ENCODE measurements at regions not wholly inside any gene's neighbourhood (a gene's known extent, or its start where the extent isn't known, plus 50 kb on each side); places are given as distances from the start of the nearest gene placed in this dataset.

GRCh38 chr17:70654706-70655105 lies 485.4 kb downstream of the KCNJ2 start:
- no peak for DNase-seq (ENCODE audit: low spot score in 2 of 2)
- no peak overlapping the region for H3K4me3 Mint-ChIP-seq
- no peaks in the 10 kb centered on the region for H3K4me1 Mint-ChIP-seq
- peaks cover 2% of the 10 kb centered on the region for H3K9me3 Mint-ChIP-seq
- H3K27ac Mint-ChIP-seq: no peak overlapping the region
- H3K36me3 Mint-ChIP-seq: no peaks in the 10 kb centered on the region
- H3K27me3 Mint-ChIP-seq: no peaks in the 10 kb centered on the region
- ATAC-seq (ENCODE audit: low read depth): no peak

GRCh38 chr17:70655176-70655958 lies 486.0 kb downstream of the KCNJ2 start:
- no peak for DNase-seq (ENCODE audit: low spot score in 2 of 2)
- ATAC-seq (ENCODE audit: low read depth): no peak
- no peaks in the 10 kb centered on the region for H3K36me3 Mint-ChIP-seq
- no peaks in the 10 kb centered on the region for H3K4me1 Mint-ChIP-seq
- H3K9me3 Mint-ChIP-seq: peaks cover 3% of the 10 kb centered on the region
- no peak overlapping the region for H3K4me3 Mint-ChIP-seq
- H3K27ac Mint-ChIP-seq: no peak overlapping the region
- H3K27me3 Mint-ChIP-seq: no peaks in the 10 kb centered on the region

DNA sequence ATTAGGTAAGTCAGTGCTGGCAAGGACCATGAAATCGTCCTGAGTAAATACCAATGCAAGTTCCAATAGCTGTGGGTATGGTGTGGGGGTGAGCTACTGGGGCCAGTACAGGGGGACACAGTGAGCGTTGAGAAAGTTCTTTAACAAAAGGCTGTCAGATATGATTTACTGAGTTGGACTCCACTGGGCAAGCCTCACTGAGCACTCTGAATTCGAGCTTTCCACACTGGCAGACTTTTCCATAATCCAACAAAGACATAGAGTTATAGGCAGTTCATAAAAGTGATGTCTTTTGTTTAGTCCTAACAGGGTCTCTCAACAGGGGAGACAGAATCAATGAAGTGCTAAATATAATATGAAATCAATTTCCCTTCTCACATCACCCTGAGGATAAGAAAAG lies 489.0 kb downstream of the KCNJ2 start:
- H3K9me3 Mint-ChIP-seq: peaks cover 3% of the 10 kb centered on the region
- no peaks in the 10 kb centered on the region for H3K27me3 Mint-ChIP-seq
- no peak overlapping the region for H3K4me3 Mint-ChIP-seq
- no peaks in the 10 kb centered on the region for H3K4me1 Mint-ChIP-seq
- ATAC-seq (ENCODE audit: low read depth): no peak
- DNase-seq (ENCODE audit: low spot score in 2 of 2): no peak
- H3K27ac Mint-ChIP-seq: no peak overlapping the region
- no peaks in the 10 kb centered on the region for H3K36me3 Mint-ChIP-seq

GRCh38 chr17:70658840-70659239 lies 489.5 kb downstream of the KCNJ2 start:
- Mint-ChIP-seq H3K27me3 (no peaks in the 10 kb centered on the region), H3K27ac (no peak overlapping the region), H3K36me3 (no peaks in the 10 kb centered on the region), H3K9me3 (peaks cover 3% of the 10 kb centered on the region), H3K4me1 (no peaks in the 10 kb centered on the region), H3K4me3 (no peak overlapping the region)
- DNase-seq (ENCODE audit: low spot score in 2 of 2) (no peak), ATAC-seq (ENCODE audit: low read depth) (no peak)

GRCh38 chr17:70661342-70662222 lies 492.2 kb downstream of the KCNJ2 start:
- H3K4me1 Mint-ChIP-seq: no peaks in the 10 kb centered on the region
- ATAC-seq (ENCODE audit: low read depth) (no peak), DNase-seq (ENCODE audit: low spot score in 2 of 2) (no peak)
- no peak overlapping the region for H3K27ac Mint-ChIP-seq
- peaks cover 6% of the 10 kb centered on the region for H3K9me3 Mint-ChIP-seq
- H3K4me3 Mint-ChIP-seq: no peak overlapping the region
- no peaks in the 10 kb centered on the region for H3K36me3 Mint-ChIP-seq
- H3K27me3 Mint-ChIP-seq: no peaks in the 10 kb centered on the region

GRCh38 chr17:70668276-70668937 lies 499.1 kb downstream of the KCNJ2 start:
- Mint-ChIP-seq H3K4me3 (no peak overlapping the region), H3K27me3 (no peaks in the 10 kb centered on the region), H3K4me1 (no peaks in the 10 kb centered on the region), H3K9me3 (peaks cover 3% of the 10 kb centered on the region), H3K36me3 (no peaks in the 10 kb centered on the region), H3K27ac (no peak overlapping the region)
- no peak for DNase-seq (ENCODE audit: low spot score in 2 of 2)
- ATAC-seq (ENCODE audit: low read depth): no peak

GRCh38 chr17:70668938-70669778 lies 499.8 kb downstream of the KCNJ2 start:
- Mint-ChIP-seq H3K27me3 (no peaks in the 10 kb centered on the region), H3K27ac (no peak overlapping the region), H3K36me3 (no peaks in the 10 kb centered on the region), H3K4me3 (no peak overlapping the region), H3K4me1 (no peaks in the 10 kb centered on the region), H3K9me3 (peaks cover 3% of the 10 kb centered on the region)
- ATAC-seq (ENCODE audit: low read depth): no peak
- DNase-seq (ENCODE audit: low spot score in 2 of 2): no peak

DNA sequence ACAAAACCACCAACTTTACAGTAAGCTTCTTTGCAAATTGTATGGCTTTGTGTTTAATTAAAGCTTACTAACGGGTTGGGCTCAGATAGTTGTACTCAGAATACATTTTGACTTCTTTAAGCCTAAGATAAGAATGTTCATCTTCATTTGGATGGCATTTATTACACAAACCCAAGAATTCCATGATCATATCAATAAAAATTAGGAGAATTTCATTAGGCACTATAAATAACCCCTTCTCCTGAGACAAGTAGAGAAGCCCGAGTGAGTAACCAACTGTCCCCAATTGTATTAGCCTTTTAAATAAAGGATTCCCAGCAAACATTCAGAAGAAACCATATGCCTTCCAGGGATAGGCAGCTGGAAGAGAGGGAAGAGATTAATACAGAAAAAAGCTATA lies 504.7 kb downstream of the KCNJ2 start:
- no peaks in the 10 kb centered on the region for H3K27me3 Mint-ChIP-seq
- no peaks in the 10 kb centered on the region for H3K4me1 Mint-ChIP-seq
- H3K27ac Mint-ChIP-seq: no peak overlapping the region
- H3K4me3 Mint-ChIP-seq: no peak overlapping the region
- ATAC-seq (ENCODE audit: low read depth) (no peak), DNase-seq (ENCODE audit: low spot score in 2 of 2) (no peak)
- H3K36me3 Mint-ChIP-seq: no peaks in the 10 kb centered on the region
- H3K9me3 Mint-ChIP-seq: no peaks in the 10 kb centered on the region

GRCh38 chr17:70675070-70675590 lies 505.8 kb downstream of the KCNJ2 start:
- ATAC-seq (ENCODE audit: low read depth): no peak
- H3K36me3 Mint-ChIP-seq: no peaks in the 10 kb centered on the region
- DNase-seq (ENCODE audit: low spot score in 2 of 2): no peak
- no peak overlapping the region for H3K27ac Mint-ChIP-seq
- no peaks in the 10 kb centered on the region for H3K9me3 Mint-ChIP-seq
- no peaks in the 10 kb centered on the region for H3K4me1 Mint-ChIP-seq
- H3K27me3 Mint-ChIP-seq: no peaks in the 10 kb centered on the region
- no peak overlapping the region for H3K4me3 Mint-ChIP-seq

GRCh38 chr17:70677783-70678647 lies 508.7 kb downstream of the KCNJ2 start:
- Mint-ChIP-seq H3K27ac (no peak overlapping the region), H3K4me1 (no peaks in the 10 kb centered on the region), H3K4me3 (no peak overlapping the region), H3K27me3 (no peaks in the 10 kb centered on the region), H3K36me3 (no peaks in the 10 kb centered on the region), H3K9me3 (no peaks in the 10 kb centered on the region)
- no peak for ATAC-seq (ENCODE audit: low read depth)
- DNase-seq (ENCODE audit: low spot score in 2 of 2): no peak

GRCh38 chr17:70678889-70679288 lies 509.6 kb downstream of the KCNJ2 start:
- Mint-ChIP-seq H3K36me3 (no peaks in the 10 kb centered on the region), H3K27ac (no peak overlapping the region), H3K27me3 (no peaks in the 10 kb centered on the region), H3K9me3 (no peaks in the 10 kb centered on the region), H3K4me3 (no peak overlapping the region), H3K4me1 (no peaks in the 10 kb centered on the region)
- DNase-seq (ENCODE audit: low spot score in 2 of 2) (no peak), ATAC-seq (ENCODE audit: low read depth) (no peak)

- no peak for DNase-seq (ENCODE audit: low spot score in 2 of 2)
- ATAC-seq (ENCODE audit: low read depth): no peak
- H3K36me3 Mint-ChIP-seq: no peaks in the 10 kb centered on the region
- no peaks in the 10 kb centered on the region for H3K27me3 Mint-ChIP-seq
- H3K4me3 Mint-ChIP-seq: no peak overlapping the region
- no peaks in the 10 kb centered on the region for H3K4me1 Mint-ChIP-seq
- H3K27ac Mint-ChIP-seq: no peak overlapping the region
- H3K9me3 Mint-ChIP-seq: no peaks in the 10 kb centered on the region
Observed at GRCh38 chr17:70683936-70684335, 514.6 kb downstream of the KCNJ2 start.

DNA sequence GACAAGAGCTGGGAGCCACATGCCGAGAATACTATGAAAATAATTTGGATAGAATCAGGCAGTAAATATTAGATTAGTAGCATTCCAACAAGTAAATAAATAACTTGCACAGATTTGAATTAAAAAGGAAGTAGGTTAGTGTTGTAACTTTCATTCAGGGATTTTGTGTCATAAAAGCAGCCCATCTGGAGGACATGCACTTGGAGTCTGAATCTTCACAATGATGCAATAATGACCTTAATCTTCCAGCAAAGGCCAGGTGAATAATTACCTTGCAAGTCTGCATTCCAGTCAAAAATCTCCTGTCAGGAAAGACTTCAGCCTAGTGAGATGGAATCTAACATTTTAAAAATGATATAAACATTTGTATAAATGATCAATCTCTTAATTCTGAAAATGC lies 518.1 kb downstream of the KCNJ2 start:
- Mint-ChIP-seq H3K36me3 (no peaks in the 10 kb centered on the region), H3K4me3 (no peak overlapping the region), H3K9me3 (peaks cover 4% of the 10 kb centered on the region), H3K4me1 (no peaks in the 10 kb centered on the region), H3K27ac (no peak overlapping the region), H3K27me3 (no peaks in the 10 kb centered on the region)
- no peak for ATAC-seq (ENCODE audit: low read depth)
- DNase-seq (ENCODE audit: low spot score in 2 of 2): no peak

Measured in memory B cell (primary cell).